ENCODE measurements at regions not wholly inside any gene's neighbourhood (a gene's known extent, or its start where the extent isn't known, plus 50 kb on each side); places are given as distances from the start of the nearest gene placed in this dataset.

DNA sequence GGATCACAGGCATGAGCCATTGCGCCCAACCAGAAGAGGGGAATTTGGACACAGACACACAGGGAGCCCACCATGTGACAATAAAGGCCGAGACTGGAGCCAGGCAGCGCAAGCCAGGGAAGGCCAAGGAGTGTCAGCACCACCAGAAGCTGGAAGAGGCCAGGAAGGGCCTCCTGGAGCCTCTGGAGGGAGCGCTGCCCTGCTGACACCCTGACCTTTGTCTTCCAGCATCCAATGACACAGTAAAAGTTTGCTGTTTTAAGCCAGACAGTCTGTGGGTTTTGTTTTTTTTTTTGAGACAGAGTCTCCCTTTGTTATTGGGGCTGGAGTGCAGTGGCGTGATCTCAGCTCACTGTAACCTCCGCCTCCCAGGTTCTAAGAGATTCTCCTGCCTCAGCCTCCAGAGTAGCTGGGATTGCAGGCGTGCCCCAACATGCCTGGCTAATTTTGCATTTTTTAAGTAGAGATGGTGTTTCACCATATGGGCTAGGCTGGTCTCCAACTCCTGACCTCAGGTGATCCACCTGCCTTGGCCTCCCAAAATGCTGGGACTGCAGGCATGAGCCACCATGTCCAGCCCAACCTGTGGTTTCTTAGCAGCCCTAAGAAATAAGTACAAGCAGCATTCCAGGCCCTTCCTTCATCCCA, 215.8 kb downstream of the CTTN start:
- no peak for DNase-seq

DNA sequence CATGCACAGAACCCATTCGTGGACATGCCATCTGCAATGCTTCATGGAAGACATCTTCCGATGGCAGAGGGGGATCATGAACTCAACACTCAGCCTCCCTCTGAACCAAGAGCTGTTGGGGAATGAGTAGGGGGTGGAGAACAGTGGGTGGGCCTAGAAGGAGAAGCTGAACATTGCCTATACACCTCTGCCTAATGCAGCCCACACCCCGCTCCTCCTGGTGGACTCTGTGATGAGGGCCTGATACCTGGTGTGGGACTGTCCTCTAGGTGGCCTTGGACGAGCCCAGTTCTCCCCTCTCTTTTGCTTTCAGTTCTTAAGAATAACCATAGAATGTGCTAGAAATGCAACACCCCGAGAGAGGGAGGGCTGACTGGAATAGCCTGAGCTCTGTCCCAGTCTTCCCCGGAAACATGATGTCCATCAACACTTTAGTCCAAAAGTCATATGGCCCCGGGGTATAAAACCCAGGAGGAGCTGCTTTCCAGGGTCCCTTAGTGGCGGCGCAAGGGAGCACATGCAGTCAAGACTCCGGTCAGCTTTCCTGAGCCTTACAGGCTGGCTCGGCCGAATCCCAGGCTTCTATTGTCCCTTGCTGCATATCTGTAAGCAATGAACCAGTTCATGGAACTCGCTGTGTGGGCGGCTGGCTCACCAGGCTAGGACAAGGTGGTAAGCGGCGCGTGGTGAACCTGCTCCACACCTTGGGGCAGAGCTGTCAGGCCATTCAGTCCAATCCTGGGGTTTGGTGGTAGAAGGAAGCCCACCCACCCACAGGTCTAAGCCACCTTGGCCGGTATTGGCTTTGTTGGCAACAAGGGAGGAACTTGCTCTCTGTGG, 216.9 kb downstream of the CTTN start:
- DNase-seq, result no peak

DNA sequence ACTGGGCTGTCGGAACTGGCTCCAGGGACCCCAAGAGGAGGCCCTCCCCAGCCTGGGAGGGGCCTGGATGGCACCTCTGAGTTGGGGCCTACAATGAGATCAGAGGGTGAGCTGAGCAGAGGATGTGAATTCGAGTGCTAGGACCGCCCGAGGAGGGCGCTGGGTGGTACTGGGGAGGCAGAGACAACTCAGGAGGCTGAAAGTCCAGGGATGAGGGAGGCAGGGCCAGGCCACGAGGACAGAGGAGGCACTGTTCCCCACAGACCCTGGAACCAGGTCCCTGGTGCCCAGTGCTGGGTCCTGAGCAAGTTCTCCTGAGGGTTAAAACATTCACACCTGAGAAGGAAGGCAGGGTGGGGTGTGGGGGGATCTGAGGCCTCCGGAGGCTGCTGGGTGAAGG, 218.0 kb downstream of the CTTN start:
- DNase-seq, result no peak

DNA sequence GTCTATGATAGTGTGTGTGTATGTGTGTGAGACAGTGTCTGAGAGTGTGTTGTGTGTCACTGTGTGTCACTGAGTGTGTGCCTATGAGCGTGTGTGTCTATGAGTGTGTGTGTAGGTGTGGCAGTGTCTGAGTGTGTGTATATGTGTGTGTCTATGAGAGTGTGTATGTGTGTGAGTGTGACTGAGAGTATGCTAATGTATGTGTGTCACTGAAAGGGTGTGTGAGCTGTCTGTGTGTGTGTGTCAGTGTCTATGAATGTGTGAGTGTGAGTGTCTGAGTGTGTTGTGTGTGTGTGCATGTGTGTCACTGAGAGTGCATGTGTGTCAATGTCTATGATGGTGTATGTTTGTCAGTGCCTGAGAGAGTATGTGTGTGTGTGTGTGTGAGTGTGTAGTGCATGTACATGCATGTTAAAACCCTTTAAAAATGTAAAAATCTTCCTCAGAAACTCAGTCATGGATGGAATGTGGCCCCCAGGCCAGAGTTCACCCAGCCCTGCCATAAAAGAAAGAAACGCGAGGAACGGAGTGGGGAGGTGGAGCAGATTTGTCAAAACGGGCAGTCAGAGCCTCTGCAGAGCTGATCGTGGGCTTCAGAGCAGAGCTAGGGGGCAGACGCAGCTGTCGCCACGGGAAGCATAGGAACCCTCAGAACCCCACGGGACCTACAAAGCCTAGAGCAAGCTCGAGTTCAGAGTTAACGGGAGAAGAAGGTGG, 218.8 kb downstream of the CTTN start:
- no peak for DNase-seq

DNA sequence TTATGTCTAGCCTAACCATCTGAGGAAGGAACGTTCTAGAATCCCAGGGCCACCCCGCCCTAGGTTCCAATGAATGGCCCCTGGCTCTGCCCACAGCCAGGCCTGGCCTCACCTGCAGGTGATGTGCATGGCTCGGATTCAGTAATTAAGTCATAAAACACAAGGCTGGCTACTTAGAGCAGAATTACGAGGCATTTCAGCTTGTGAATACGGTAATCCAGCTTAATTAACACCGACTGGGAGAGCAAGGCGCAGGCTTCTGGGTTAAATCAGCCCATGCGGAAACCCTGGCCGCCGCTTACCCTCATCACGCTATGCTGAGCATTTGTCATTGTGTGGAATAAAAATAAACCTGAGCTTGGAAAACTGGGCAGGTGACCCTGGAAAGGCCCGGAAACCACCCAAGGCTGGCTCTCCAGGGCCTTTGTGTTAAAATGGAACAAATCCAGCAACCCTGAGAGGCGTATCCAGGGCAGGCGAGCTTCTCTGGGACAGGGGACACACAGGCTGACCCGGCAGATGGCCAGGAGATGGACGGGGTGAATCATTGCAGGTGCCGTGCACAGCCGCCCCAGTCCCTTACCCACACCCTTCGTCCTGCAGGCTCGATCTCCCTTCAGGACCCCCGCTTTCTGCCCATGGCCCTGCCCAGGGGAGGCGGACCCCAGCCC, 220.2 kb downstream of the CTTN start:
- no peak for DNase-seq

DNA sequence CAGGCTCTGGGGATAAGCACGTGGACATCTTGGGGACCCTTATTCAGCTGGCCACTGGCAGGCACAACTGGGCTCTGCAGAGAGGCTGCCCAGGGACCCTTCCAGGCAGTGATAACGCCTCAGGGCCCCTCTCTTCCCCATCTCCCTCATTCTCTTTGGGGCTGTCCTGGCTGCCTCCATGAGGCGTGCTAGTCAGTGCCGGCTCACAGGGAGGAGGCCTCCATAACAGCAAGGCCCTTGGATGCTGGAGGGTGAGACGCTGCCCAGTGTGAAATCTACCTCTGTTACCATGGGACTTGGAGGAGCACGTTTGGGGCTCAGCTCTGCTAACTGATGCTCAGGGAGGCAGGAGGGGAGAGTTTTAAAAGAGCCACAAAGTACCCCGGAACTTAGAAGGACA, 221.3 kb downstream of the CTTN start:
- no peak for DNase-seq

DNA sequence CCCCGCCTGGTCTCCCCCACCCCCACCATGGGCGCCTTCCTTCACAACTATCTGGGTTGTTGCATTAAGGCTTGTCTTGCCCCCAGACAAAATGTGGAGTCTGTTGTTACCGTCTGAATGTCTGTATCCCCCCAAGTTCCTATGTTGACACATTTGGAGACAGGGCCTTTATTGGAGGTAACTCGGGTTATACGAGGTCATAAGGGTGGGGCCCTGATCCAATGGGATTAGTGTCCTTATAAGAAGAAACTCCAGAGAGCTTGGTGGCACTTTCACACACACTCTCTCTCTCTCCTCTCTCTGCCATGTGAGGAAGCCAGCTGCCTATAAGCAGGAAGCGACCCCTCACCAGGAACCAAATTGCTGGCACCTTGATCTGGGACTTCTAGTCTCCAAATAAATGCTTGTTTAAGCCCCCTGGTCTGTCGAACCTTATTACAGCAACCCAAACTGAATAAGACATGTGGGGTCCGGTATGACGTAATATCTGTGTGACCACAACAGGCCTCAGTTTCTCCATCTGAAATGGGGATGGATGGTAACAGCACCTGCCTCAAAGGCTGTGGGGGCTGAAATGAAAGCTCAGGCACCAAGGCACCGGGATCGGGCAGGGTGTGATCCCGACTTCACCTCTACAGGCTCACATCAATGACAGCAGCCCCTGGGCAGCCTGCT, 222.3 kb downstream of the CTTN start:
- DNase-seq, result no peak

DNA sequence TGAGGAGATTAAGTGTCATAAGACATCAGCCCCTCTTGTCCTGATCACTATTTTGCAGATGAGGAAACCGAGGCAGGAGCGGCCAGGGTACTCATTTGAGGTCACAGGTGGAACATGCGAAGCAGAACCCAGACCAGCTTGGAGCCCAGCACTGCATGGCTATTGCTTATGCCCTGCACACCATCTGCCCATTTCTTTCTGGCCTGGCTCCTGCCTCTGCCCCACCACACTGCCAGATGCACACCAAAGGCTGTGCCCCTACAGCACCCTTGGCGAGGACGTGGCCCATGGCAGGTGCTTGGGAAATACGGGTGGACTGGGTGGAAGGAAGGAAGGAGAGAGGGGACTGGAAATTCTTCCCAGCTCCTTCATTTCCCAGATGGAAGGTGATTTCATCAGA, 222.9 kb downstream of the CTTN start:
- DNase-seq, result no peak

DNA sequence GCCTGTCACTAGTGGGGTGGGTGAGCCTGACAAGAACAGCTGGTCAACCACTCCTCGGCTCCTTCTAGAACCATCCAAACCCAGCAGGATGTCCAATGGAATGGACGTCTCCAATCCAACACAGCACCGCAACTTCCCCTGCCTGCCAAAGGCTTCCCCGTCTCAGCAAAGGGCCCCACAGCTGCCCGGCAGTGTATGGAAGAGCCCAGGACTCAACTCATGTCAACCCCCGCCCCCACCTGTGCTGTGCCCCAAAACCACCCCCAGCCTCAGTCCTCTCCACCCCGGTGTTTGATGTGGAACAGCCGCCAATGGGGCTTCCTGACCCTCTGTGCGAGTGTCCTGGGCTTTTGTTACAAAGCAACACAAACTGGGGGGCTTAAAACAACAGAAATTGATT, 223.8 kb downstream of the CTTN start:
- no peak for DNase-seq

DNA sequence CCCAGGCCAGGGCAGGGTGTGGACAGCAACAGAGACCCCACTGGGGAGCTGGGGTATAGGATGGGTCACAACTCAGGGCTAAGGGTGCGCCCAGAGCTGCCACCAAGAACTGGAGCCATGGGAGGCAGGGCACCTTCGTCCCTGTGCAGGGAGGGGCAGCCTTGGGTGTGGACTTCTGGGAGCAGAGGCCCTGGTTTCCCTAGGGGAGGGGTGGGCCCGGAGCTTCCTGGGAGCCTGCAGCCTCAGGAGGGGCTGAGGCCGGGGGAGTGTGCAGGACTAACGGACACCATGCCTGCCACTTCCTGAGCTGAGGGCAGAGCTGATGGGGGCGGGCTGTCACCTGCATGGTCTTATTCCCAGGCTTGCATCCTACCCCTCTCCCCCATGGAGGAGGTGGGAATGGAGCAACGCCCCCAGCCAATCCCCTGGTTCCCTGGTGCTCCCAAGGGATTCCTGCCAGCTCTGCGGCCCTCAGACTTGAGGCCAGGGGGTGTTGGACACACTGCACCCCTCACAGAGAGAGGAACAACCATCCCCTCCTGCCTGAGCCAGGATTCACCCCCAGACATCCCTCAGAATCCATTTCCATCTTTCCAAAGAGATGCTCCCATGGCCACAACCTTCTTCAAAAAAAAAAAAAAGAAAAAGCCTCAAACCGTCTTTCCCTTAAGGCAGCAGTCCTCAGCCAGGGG, 225.7 kb downstream of the CTTN start:
- DNase-seq, result no peak

DNA sequence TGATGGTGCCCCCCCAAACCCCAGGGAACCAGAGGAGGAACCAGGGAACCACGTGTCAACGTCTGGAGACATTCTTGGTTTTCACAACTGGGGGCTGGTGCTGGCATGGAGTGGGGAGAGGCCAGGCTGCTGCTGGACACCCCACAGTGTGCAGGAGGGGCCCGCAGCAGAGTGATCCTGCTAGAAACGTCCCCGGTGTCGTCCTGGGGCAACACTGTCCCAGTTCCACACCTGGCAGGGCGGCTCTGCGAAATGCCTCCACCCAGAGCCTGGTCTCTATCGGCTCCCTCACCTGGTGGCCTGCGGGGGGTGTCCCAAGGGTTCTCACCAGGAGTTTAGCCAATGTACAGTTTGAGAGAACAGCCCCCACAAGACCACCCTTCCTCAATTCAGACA, 226.3 kb downstream of the CTTN start:
- DNase-seq, result no peak

DNA sequence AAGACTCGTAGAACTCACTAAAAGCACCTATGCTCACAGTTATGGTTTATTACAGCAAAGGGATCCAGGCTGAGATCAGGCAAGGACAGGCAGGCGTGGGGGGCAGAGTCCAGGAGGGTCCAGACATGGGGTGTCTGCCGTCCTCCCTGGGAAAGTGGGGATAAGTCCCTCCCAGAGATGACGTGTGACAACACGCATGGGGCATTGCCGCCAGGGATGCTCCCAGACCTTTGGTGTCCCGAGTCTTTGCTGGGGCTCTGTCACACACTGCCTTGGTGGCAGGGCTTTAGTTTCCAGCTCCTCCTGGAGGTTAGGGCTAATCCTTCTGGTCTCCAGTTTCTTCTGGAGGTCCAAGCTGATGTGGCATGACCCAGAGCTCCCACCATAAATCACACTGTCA, 226.7 kb downstream of the CTTN start:
- DNase-seq, result no peak

DNA sequence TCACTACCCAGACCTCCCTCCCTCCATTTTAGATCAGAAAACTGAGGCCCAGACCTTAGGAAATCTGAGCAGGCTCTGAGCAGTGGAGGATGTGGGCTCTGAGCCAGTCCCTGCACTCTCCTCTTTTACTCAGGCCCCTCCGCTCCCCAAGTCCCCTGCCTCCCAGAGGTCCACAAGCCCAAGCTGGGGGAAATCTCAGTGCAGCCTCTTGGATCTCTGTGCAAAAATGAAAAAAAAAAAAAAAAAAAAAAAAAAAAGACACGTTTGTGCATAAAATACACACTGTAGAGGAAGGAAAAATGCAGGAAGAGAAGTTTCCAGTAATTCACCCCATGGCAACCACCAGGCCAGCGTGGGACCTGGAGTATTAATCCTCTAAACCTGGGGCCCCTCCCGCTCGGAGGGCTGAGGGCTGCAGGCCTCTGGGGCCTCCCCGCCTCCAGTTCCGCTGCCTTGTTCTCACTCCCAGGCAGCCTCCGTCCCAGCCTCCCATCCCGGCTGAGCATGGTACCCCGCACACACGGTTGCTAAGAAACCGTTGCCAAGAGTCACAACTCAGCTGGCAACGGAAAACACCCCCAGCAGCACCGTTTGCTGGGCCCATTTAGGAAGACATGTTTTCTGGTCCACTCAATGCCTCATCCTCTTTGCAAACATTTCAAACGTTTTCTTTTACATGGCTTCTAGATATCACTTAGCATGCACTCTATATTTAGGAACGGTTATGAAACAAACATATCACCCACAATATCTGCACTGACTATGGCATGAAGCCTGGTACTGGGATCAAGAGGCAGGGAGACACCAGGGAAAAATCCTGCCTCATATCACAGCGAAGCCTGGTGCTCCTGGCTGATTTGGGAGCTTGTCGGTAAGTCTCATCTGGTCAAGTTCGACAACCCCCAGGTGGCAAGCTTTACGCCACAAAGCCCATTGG, 227.5 kb downstream of the CTTN start:
- DNase-seq, result no peak

DNA sequence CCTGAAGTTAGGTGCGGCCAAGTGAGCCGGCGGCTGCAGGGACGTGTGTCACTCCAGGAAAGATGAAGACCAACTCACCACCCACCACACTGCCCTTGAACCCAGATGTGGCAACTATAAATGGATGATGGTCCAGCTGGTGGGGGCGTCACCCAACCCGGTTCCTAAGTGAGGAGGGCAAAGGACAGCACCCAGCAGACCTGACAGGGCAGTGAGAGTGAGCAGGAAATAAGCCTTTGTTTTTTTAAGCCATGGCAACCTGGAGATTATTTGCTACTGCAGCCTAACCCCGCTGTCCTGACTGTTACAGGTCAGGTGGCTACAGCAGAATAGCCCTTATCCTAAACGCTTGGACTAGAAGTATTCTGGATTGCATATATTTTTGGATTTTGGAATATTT, 228.9 kb downstream of the CTTN start:
- no peak for DNase-seq

DNA sequence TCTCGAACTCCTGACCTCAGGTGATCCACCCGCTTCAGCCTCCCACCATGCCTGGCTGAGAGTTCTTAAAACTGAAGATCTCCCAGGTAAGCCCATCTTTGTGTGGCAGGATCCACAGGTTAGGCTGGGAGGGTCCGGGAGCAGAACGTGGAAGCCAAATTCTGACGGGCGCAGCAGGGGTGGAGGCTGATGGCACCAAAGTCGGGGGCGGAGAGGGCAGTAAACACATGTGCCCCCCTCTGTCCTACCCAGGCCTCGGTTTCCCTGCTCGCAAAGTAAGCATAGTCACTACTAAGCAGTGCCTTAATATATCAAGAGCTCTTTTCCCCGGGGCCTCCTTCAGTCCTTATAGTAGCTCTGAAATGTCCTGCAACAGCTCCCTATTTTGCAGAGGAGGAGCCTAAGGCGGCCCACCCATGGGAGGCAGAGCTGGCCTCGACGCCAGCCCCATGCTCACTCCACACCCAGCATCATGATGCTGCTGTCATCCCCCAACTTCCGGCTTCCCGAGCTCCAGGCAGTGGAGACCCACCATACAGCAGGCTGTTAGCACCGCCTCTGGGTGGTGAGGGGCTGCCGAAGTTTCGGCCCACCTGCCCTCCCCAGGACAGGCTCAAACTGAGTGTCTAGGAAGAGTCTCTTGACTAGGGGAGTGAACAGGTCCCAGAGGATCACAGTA, 230.0 kb downstream of the CTTN start:
- DNase-seq, result no peak

DNA sequence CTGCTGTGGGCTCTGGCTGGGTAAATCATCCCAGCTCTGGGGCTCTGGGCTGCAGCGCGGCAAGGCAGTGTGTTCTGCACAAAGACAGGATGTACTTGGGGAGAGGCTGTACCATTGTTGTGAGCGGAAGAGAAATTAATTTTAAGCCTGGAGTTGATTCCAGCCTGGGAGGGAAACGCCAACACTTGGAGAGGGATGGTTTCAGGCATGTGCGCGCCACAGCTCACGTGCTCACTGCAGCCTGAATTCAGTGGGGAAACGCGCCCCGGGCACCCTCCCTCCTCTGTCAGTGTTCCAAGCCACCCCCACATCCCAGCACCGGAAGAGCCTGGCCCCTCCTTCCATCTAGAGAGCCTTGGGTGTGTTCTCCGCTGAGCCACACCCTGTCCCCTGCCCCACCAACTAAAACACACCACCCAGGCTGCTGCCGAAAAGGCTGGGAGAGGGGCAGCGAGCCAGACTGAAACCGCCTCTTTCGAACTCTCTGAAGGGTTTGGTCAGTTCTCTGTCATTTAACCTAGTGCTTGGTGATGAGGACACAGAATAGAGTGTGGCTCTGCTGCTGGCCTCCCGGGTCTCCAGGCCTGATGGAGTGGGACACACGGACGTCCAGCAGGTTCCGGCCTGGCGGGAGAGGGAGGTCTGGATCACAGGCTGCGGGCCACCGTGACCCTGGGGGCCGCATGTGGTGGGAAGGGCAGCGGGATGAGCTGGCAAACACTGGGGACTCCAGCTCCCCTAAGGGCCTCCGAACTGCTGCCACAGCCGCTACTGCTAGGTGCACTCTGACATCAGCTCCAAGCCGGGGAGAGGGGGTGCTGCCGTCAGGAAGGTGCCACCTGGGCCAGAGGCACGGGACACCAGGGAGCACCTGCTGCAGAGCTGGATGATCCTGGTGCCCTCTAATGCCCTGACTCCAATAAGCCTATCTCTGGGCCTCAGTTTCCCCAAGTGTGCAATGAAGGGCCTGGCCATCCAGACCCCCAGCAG, 230.8 kb downstream of the CTTN start:
- no peak for DNase-seq

DNA sequence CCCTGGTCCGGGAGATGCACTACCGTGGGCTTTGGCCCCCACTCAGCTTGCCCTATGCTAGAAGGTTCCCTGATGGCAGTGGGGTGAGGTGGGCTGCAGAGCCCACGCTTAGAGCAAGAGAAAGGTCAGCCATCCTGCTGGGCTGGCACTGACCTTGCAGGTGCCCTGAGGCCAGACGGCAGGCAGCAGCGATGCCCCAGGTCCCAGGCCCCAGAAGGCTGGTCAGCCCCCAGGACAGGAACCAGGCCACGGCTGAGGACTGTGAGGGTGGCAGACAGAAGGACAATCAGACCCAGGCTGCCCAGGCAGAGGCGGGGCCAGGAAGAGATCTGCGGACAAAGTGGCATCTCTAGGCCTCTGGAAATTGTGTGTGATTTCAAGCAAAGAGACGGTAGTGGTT, 231.7 kb downstream of the CTTN start:
- no peak for DNase-seq

DNA sequence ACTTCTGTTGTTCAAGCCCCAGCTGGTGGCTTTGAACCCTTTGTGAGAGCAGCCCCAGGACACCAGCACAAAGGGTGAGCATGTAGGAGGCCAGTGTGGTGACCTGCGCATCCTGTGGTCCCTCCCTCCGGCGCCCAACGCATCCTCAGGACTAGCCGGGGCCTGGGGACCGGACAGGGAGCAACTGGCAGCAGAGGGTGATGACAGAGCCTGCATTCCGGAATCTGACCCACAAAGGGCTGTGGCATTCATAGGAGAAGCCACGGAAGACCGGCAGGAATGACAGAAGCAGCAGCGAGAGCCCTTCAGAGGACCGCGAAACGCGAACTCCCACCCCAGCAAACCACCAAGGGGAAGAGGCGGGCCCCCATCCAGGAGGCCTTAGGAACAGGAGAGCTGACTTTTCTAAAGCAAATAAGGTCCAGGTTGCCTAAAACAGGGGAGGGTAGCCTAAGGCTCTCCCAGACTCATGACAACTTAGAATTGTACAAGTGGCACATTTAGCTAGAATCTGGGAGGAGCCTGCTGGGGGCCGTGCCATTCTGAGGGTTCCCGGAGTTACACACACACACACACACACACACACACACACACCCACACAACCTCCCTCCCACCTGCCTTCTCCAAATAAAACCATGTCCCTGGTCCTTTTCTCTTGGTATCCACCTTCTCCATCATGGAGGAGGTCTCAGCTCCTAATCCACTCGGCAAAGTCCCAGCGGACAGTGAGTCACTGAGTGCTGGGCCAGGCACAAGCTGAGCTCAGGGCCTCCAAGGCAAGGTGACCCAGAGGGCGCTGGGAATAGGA, 232.7 kb downstream of the CTTN start:
- no peak for DNase-seq

All from CD4-positive, alpha-beta T cell treated with Interferon alpha-2 for 1 hour (primary cell).